DOHH2 (cell line): ENCODE measurements at regions not wholly inside any gene's neighbourhood (a gene's known extent, or its start where the extent isn't known, plus 50 kb on each side); places are given as distances from the start of the nearest gene placed in this dataset.

Source experiments
- H3F3A ChIP-seq: fragments of 200-600 bp; sonication (generic), shearing (Covaris generic); 2 replicates; pipeline ENCODE4 v1.6.0; 2016; ENCODE audit warnings: antibody characterized with exemption, mild to moderate bottlenecking; ENCODE audit not compliant: control insufficient read depth, insufficient read depth
- H3K27ac ChIP-seq: fragments of 200-600 bp; sonication (generic); 2 replicates; pipeline ENCODE4 v1.5.1; 2014; ENCODE audit warnings: low read depth, mild to moderate bottlenecking, low read length, moderate library complexity
- H3K27me3 ChIP-seq: fragments of 200-600 bp; sonication (generic); 2 replicates; pipeline ENCODE4 v1.6.1; 2014; ENCODE audit warnings: mild to moderate bottlenecking, low read length, mixed read lengths; ENCODE audit not compliant: control insufficient read depth
- H3K36me3 ChIP-seq: fragments of 200-600 bp; sonication (generic); 2 replicates; pipeline ENCODE4 v1.6.1; 2014; ENCODE audit warnings: mild to moderate bottlenecking, low read length, moderate library complexity, mixed read lengths; ENCODE audit not compliant: control insufficient read depth
- H3K4me1 ChIP-seq: fragments of 200-600 bp; sonication (generic); 2 replicates; pipeline ENCODE4 v1.6.1; 2014; ENCODE audit warnings: mild to moderate bottlenecking, low read length, mixed read lengths; ENCODE audit not compliant: control insufficient read depth
- H3K4me2 ChIP-seq: fragments of 200-600 bp; sonication (generic); 2 replicates; pipeline ENCODE4 v1.6.0; 2014; ENCODE audit warnings: mild to moderate bottlenecking, low read length, moderate library complexity
- H3K4me3 ChIP-seq: fragments of 200-600 bp; sonication (generic); 2 replicates; pipeline ENCODE4 v1.5.1; 2014; ENCODE audit warnings: mild to moderate bottlenecking, low read length, mixed read lengths
- H3K79me2 ChIP-seq: fragments of 200-600 bp; sonication (generic); 2 replicates; pipeline ENCODE4 v1.6.1; 2014; ENCODE audit warnings: mild to moderate bottlenecking, low read length, mixed read lengths; ENCODE audit not compliant: control insufficient read depth
- H3K9me2 ChIP-seq: fragments of 200-600 bp; sonication (generic); replicated peaks from 2 replicates; pipeline ENCODE4 v1.6.1; 2014; ENCODE audit warnings: mild to moderate bottlenecking, low read length, mixed read lengths; ENCODE audit not compliant: control insufficient read depth
- H3K9me3 ChIP-seq: fragments of 200-600 bp; sonication (generic); 2 replicates; pipeline ENCODE4 v1.6.1; 2014; ENCODE audit warnings: antibody characterized with exemption, low read length, mixed read lengths; ENCODE audit not compliant: control insufficient read depth, insufficient read depth
- H4K20me1 ChIP-seq: fragments of 200-600 bp; sonication (generic); 2 replicates; pipeline ENCODE4 v1.6.0; 2014; ENCODE audit warnings: low read depth, mild to moderate bottlenecking, antibody characterized with exemption, low read length, moderate library complexity; ENCODE audit not compliant: control insufficient read depth, insufficient read depth
- EZH2phosphoT487 ChIP-seq: fragments of 200-600 bp; sonication (generic); IDR thresholded peaks from 2 replicates; pipeline ENCODE4 v1.6.1; 2017; ENCODE audit warnings: borderline replicate concordance, mild to moderate bottlenecking, antibody characterized with exemption, low read length, moderate library complexity, mixed read lengths
- TF ChIP-seq, protein P1 (sequence below): fragments of 200-600 bp; sonication (generic); IDR thresholded peaks from one replicate; pipeline ENCODE4 v1.5.1; 2014; ENCODE audit warnings: antibody characterized with exemption, mild to moderate bottlenecking, low read depth, low read length; ENCODE audit not compliant: poor library complexity, severe bottlenecking

- Histone ChIP-seq H3K36me3 (no peaks in the 10 kb centered on the region), H3K27me3 (no peaks in the 10 kb centered on the region), H3K4me2 (no peak overlapping the region), H4K20me1 (no peaks in the 10 kb centered on the region), H3K4me1 (no peaks in the 10 kb centered on the region), H3K79me2 (no peaks in the 10 kb centered on the region), H3K27ac (no peak overlapping the region), H3F3A (no peaks in the 10 kb centered on the region), H3K9me3 (no peaks in the 10 kb centered on the region), H3K4me3 (no peak overlapping the region), H3K9me2 (no peaks in the 10 kb centered on the region)
- TF ChIP-seq, protein P1, sequence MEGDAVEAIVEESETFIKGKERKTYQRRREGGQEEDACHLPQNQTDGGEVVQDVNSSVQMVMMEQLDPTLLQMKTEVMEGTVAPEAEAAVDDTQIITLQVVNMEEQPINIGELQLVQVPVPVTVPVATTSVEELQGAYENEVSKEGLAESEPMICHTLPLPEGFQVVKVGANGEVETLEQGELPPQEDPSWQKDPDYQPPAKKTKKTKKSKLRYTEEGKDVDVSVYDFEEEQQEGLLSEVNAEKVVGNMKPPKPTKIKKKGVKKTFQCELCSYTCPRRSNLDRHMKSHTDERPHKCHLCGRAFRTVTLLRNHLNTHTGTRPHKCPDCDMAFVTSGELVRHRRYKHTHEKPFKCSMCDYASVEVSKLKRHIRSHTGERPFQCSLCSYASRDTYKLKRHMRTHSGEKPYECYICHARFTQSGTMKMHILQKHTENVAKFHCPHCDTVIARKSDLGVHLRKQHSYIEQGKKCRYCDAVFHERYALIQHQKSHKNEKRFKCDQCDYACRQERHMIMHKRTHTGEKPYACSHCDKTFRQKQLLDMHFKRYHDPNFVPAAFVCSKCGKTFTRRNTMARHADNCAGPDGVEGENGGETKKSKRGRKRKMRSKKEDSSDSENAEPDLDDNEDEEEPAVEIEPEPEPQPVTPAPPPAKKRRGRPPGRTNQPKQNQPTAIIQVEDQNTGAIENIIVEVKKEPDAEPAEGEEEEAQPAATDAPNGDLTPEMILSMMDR: no peak
- no peak for TF ChIP-seq EZH2phosphoT487
Measured at GRCh38 chr20:11188843-11189603, 515.2 kb upstream of the JAG1 start.

GRCh38 chr20:11190741-11191140 is 516.9 kb upstream of the JAG1 start:
- Histone ChIP-seq H4K20me1 (no peaks in the 10 kb centered on the region), H3K9me3 (no peaks in the 10 kb centered on the region), H3F3A (no peaks in the 10 kb centered on the region), H3K9me2 (no peaks in the 10 kb centered on the region), H3K36me3 (no peaks in the 10 kb centered on the region), H3K4me1 (no peaks in the 10 kb centered on the region), H3K27ac (no peak overlapping the region), H3K79me2 (no peaks in the 10 kb centered on the region), H3K4me2 (no peak overlapping the region), H3K27me3 (no peaks in the 10 kb centered on the region), H3K4me3 (no peak overlapping the region)
- no peak for TF ChIP-seq EZH2phosphoT487
- TF ChIP-seq, protein P1: no peak

- H4K20me1 ChIP-seq: no peaks in the 10 kb centered on the region
- H3K9me2 ChIP-seq: no peaks in the 10 kb centered on the region
- H3K36me3 ChIP-seq: no peaks in the 10 kb centered on the region
- H3K4me1 ChIP-seq: no peaks in the 10 kb centered on the region
- no peak overlapping the region for H3K27ac ChIP-seq
- H3K27me3 ChIP-seq: no peaks in the 10 kb centered on the region
- H3K4me3 ChIP-seq: no peak overlapping the region
- H3K79me2 ChIP-seq: no peaks in the 10 kb centered on the region
- H3F3A ChIP-seq: no peaks in the 10 kb centered on the region
- H3K4me2 ChIP-seq: no peak overlapping the region
- no peaks in the 10 kb centered on the region for H3K9me3 ChIP-seq
- no peak for TF ChIP-seq EZH2phosphoT487
- TF ChIP-seq, protein P1: no peak
Measured at GRCh38 chr20:11192106-11192505, 518.3 kb upstream of the JAG1 start.
